GM12878 (cell line): ENCODE measurements at regions not wholly inside any gene's neighbourhood (a gene's known extent, or its start where the extent isn't known, plus 50 kb on each side); places are given as distances from the start of the nearest gene placed in this dataset.

Experiments
- ATAC-seq: fragments of 200-7000 bp; cut with Tn5 transposase; 3 replicates; pipeline ENCODE4 v1.9.1; 2020; ENCODE audit warnings: mild to moderate bottlenecking, moderate library complexity
- BruUV-seq: library from RNA; stranded (reverse); fragments of 400-500 nt; replicated peaks from 2 replicates; lab custom pipeline; 2021; lab: Mats Ljungman, UMichigan
- CTCF ChIA-PET: fragments of 300-600 bp; sonication (Branson Sonifier 250); formaldehyde crosslinking; extraction: SDS; loops from one replicate; lab custom pipeline; 2021; ENCODE audit warnings: inconsistent platforms; lab: Yijun Ruan, JAX
- POLR2A ChIA-PET: fragments of 350-600 bp; formaldehyde crosslinking; extraction: SDS; loops from one replicate; lab custom pipeline; 2021; ENCODE audit warnings: inconsistent platforms; lab: Charles Lee
- RAD21 ChIA-PET: fragments of 300-600 bp; sonication (Branson Sonifier 250); formaldehyde crosslinking; loops from one replicate; lab custom pipeline; 2023; ENCODE audit warnings: antibody characterized with exemption; ENCODE audit not compliant: unreplicated experiment; lab: Charles Lee
- SMC1A ChIA-PET: fragments of 300-600 bp; sonication (Branson Sonifier 250); formaldehyde crosslinking; loops from one replicate; lab custom pipeline; 2023; ENCODE audit not compliant: unreplicated experiment, uncharacterized antibody; lab: Charles Lee
- DNase-seq: peaks from one replicate; pipeline ENCODE4 v3.0.0-alpha.2; 2011; ENCODE audit warnings: low read depth, low spot score
- FAIRE-seq: peaks from 3 replicates; lab custom pipeline; 2011; peaks lifted over from hg19 to GRCh38; lab: Jason Lieb, UNC
- H2AFZ ChIP-seq: 2 replicates; pipeline ENCODE4 v1.6.0; 2011; ENCODE audit warnings: low read depth, low read length, control low read depth; ENCODE audit not compliant: control insufficient read depth
- H3K27ac ChIP-seq: 2 replicates; pipeline ENCODE4 v1.5.1; 2011; ENCODE audit warnings: control low read depth; ENCODE audit not compliant: control insufficient read depth, insufficient read depth
- H3K27me3 ChIP-seq, 2 experiments: replicated peaks in 1 of 2; 2 replicates each; pipeline versions ENCODE4 v1.6.0 to v1.6.1; 2011; ENCODE audit warnings: low read length in 1 of 2; ENCODE audit not compliant: control insufficient read depth in 2 of 2, insufficient read depth in 2 of 2
- H3K36me3 ChIP-seq, 2 experiments: 2 replicates each; pipeline ENCODE4 v1.5.1; 2011; ENCODE audit warnings: low read length in 1 of 2; ENCODE audit not compliant: control insufficient read depth in 2 of 2, insufficient read depth in 2 of 2
- H3K4me1 ChIP-seq: 2 replicates; pipeline ENCODE4 v1.6.1; 2011; ENCODE audit warnings: mild to moderate bottlenecking, low read length, moderate library complexity, mixed read lengths; ENCODE audit not compliant: control insufficient read depth, insufficient read depth
- H3K4me2 ChIP-seq: 2 replicates; pipeline ENCODE4 v1.6.0; 2011; ENCODE audit warnings: control low read depth; ENCODE audit not compliant: control insufficient read depth, insufficient read depth
- H3K4me3 ChIP-seq: fragments of 200-600 bp; sonication (generic); 2 replicates; pipeline ENCODE4 v1.5.1; 2016
- H3K79me2 ChIP-seq: 2 replicates; pipeline ENCODE4 v1.6.0; 2011; ENCODE audit warnings: low read length; ENCODE audit not compliant: control insufficient read depth, insufficient read depth
- H3K9ac ChIP-seq: 2 replicates; pipeline ENCODE4 v1.8.0; 2011; ENCODE audit warnings: low read length, control low read depth, mixed read lengths; ENCODE audit not compliant: control insufficient read depth, insufficient read depth
- H3K9me3 ChIP-seq: replicated peaks from 3 replicates; pipeline ENCODE4 v1.5.1; 2011; ENCODE audit warnings: mild to moderate bottlenecking, low read length; ENCODE audit not compliant: control insufficient read depth, insufficient read depth
- H4K20me1 ChIP-seq: 2 replicates; pipeline ENCODE4 v1.6.0; 2011; ENCODE audit not compliant: control insufficient read depth, insufficient read depth
- CEBPB ChIP-seq, 2 experiments: fragments of 150-350 bp in 1 of 2; IDR thresholded peaks; 2 replicates each; pipeline ENCODE4 v1.6.1; 2012 to 2014; ENCODE audit warnings: low read depth in 2 of 2, low read length in 2 of 2, borderline replicate concordance in 1 of 2, inconsistent platforms in 1 of 2
- NR2C2 ChIP-seq: IDR thresholded peaks from 2 replicates; pipeline ENCODE4 v1.6.1; 2011; ENCODE audit warnings: borderline replicate concordance, low read depth; ENCODE audit not compliant: control insufficient read depth, insufficient read length
- RFX5 ChIP-seq: IDR thresholded peaks from 2 replicates; pipeline ENCODE4 v1.6.1; 2011; ENCODE audit warnings: low read depth, low read length, improper control_type of control experiment
- SMAD5 ChIP-seq: IDR thresholded peaks from 2 replicates; pipeline ENCODE4 v1.6.1; 2016; ENCODE audit warnings: antibody characterized with exemption, low read depth
- TCF3 ChIP-seq: IDR thresholded peaks from 2 replicates; pipeline ENCODE4 v1.6.1; 2012; ENCODE audit warnings: low read depth, mild to moderate bottlenecking, low read length, borderline replicate concordance; ENCODE audit not compliant: insufficient read depth
- ZNF592 ChIP-seq: fragments of 450-650 bp; IDR thresholded peaks from 2 replicates; pipeline ENCODE4 v1.6.1; 2017; ENCODE audit warnings: mild to moderate bottlenecking, moderate library complexity
- WGBS: methylation state at CpG from one replicate; pipeline ENCODE4 v1.1.6; 2016; ENCODE audit warnings: low lambda C conversion rate; ENCODE audit not compliant: insufficient replicate concordance, insufficient coverage; ENCODE audit errors: missing lambda C conversion rate; 5-methylcytosine and 5-hydroxymethylcytosine counted together
- in situ Hi-C: fragments of 300-500 bp; cut with MboI; formaldehyde crosslinking; loops from 9 replicates; pipeline ENCODE4 v1.14.3; 2018; ENCODE audit warnings: mixed read lengths
- intact Hi-C: fragments of 100-400 bp; cut with micrococcal nuclease; formaldehyde crosslinking; loops from one replicate; pipeline ENCODE4 v1.14.2; 2022; ENCODE audit not compliant: unreplicated experiment
- TF ChIP-seq, protein P1 (sequence below): fragments of 450-650 bp; formaldehyde crosslinking; IDR thresholded peaks from 2 replicates; pipeline ENCODE4 v1.5.0; 2022; ENCODE audit warnings: mild to moderate bottlenecking, missing genetic modification characterization
- TF ChIP-seq, protein P2 (sequence below): IDR thresholded peaks from 2 replicates; pipeline ENCODE4 v1.6.1; 2011; ENCODE audit warnings: low read depth, mild to moderate bottlenecking, low read length, moderate library complexity, borderline replicate concordance; ENCODE audit errors: extremely low read depth
- TF ChIP-seq, protein P3 (sequence below): fragments of 450-650 bp; IDR thresholded peaks from 2 replicates; pipeline ENCODE4 v1.6.1; 2017; ENCODE audit warnings: low read depth, mild to moderate bottlenecking, moderate library complexity
- TF ChIP-seq, protein P4 (sequence below): IDR thresholded peaks from 2 replicates; pipeline ENCODE4 v1.6.1; 2011; ENCODE audit warnings: borderline replicate concordance, low read depth, mild to moderate bottlenecking, moderate library complexity, mixed read lengths, low read length; ENCODE audit not compliant: insufficient read depth; ENCODE audit errors: extremely low read length

DNA sequence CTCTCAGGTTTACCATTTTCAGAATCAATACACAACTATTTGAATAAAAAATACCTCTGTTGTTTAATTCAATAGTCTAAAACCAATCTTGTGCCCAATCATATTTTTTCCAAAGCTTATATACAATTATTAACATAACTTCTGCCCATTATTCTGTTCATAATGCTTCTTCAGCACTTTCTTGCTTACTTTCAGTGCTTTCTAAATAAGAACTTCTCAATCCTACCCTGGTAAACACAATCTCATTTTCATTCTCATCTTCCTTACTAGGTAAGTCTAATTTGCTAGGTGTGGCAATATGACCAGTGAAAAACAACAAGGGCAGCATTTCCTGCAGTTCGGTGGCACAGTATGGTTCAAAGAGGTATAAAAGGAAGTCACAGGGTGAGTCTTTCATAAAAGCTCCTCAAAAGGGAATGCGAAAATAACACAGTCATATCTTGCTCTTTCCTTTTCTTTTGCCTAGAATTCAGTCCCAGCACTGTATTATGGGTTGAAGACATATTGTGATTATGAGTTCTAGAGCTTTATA lies 103.5 kb downstream of the FOXG1 start (continued):
- TF ChIP-seq NR2C2, result no peak
- TF ChIP-seq, protein P1, sequence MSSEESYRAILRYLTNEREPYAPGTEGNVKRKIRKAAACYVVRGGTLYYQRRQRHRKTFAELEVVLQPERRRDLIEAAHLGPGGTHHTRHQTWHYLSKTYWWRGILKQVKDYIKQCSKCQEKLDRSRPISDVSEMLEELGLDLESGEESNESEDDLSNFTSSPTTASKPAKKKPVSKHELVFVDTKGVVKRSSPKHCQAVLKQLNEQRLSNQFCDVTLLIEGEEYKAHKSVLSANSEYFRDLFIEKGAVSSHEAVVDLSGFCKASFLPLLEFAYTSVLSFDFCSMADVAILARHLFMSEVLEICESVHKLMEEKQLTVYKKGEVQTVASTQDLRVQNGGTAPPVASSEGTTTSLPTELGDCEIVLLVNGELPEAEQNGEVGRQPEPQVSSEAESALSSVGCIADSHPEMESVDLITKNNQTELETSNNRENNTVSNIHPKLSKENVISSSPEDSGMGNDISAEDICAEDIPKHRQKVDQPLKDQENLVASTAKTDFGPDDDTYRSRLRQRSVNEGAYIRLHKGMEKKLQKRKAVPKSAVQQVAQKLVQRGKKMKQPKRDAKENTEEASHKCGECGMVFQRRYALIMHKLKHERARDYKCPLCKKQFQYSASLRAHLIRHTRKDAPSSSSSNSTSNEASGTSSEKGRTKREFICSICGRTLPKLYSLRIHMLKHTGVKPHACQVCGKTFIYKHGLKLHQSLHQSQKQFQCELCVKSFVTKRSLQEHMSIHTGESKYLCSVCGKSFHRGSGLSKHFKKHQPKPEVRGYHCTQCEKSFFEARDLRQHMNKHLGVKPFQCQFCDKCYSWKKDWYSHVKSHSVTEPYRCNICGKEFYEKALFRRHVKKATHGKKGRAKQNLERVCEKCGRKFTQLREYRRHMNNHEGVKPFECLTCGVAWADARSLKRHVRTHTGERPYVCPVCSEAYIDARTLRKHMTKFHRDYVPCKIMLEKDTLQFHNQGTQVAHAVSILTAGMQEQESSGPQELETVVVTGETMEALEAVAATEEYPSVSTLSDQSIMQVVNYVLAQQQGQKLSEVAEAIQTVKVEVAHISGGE (CRISPR knock-in tag), result no peak
- no peak for TF ChIP-seq SMAD5
- TF ChIP-seq, protein P2, sequence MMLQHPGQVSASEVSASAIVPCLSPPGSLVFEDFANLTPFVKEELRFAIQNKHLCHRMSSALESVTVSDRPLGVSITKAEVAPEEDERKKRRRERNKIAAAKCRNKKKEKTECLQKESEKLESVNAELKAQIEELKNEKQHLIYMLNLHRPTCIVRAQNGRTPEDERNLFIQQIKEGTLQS, result no peak
- no peak for TF ChIP-seq RFX5

DNA sequence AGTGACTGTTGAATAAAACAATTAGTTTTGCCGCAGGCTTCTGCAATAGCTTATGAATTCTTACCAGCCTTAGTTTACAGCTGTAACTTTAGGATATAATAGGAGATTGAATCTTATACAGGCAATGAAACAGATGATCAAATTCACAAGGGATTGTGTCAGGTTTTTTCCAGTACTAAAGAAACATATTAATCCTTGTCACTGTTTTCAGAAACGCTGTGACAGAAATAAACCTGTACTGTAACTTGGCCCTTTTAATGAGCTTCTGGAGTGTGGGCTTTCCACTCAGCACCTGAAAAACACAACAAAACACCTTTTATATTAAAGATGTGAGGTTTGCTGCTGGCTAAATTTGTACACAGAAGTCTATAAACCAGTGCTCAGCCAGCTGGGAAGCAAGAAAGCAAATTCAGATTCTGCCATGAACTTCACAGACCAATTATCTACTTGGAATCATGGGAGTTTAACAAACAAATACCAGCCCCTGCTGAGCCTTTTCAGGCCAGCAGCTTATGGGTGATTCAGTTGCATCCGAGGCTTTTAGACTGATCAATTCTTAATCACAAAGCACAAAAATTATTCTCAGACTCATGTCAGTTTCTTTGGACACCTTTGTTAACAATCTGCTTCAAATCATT lies 109.5 kb downstream of the FOXG1 start:
- no TSS peak for BruUV-seq
- DNase-seq (no peak), ATAC-seq (no peak), FAIRE-seq (no peak)
- in situ Hi-C loops, result no loop called here
- Histone ChIP-seq H3K4me3 (no peak overlapping the region), H3K79me2 (no peaks in the 10 kb centered on the region), H4K20me1 (no peaks in the 10 kb centered on the region), H3K4me2 (no peak overlapping the region), H3K9ac (no peak overlapping the region), H3K27ac (no peak overlapping the region), H3K27me3 (no peaks in the 10 kb centered on the region), H3K36me3 (no peaks in the 10 kb centered on the region), H3K4me1 (no peaks in the 10 kb centered on the region), H3K9me3 (no peaks in the 10 kb centered on the region), H2AFZ (no peak overlapping the region)
- ChIA-PET CTCF (no interaction called here), POLR2A (no interaction called here), RAD21 (no interaction called here), SMC1A (no interaction called here)
- intact Hi-C loops, result no loop called here
- WGBS, result 52% methylated on average over 3 of the region's 3 CpGs
- TF ChIP-seq, protein P3, sequence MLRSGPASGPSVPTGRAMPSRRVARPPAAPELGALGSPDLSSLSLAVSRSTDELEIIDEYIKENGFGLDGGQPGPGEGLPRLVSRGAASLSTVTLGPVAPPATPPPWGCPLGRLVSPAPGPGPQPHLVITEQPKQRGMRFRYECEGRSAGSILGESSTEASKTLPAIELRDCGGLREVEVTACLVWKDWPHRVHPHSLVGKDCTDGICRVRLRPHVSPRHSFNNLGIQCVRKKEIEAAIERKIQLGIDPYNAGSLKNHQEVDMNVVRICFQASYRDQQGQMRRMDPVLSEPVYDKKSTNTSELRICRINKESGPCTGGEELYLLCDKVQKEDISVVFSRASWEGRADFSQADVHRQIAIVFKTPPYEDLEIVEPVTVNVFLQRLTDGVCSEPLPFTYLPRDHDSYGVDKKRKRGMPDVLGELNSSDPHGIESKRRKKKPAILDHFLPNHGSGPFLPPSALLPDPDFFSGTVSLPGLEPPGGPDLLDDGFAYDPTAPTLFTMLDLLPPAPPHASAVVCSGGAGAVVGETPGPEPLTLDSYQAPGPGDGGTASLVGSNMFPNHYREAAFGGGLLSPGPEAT, result no peak
- TF ChIP-seq NR2C2 (no peak), ZNF592 (no peak), TCF3 (no peak), CEBPB (IDR thresholded peaks at IDR 0.05; ENCODE audit: borderline replicate concordance in 1 of 2, low read depth in 2 of 2, low read length in 2 of 2) (no peak)
- TF ChIP-seq, protein P4, sequence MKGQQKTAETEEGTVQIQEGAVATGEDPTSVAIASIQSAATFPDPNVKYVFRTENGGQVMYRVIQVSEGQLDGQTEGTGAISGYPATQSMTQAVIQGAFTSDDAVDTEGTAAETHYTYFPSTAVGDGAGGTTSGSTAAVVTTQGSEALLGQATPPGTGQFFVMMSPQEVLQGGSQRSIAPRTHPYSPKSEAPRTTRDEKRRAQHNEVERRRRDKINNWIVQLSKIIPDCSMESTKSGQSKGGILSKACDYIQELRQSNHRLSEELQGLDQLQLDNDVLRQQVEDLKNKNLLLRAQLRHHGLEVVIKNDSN, result no peak
